ENCODE measurements at regions not wholly inside any gene's neighbourhood (a gene's known extent, or its start where the extent isn't known, plus 50 kb on each side); places are given as distances from the start of the nearest gene placed in this dataset.

GRCh38 chr11:22471385-22471784 is 133.2 kb downstream of the SLC17A6 start:
- TF ChIP-seq CTCF (IDR thresholded peaks at IDR 0.05; ENCODE audit: control extremely low read depth in 1 of 3, insufficient read depth in 1 of 3, low read depth in 1 of 3, low read length in 3 of 3) (no peak), USF2 (IDR thresholded peaks at IDR 0.05; ENCODE audit: low read length) (no peak), YY1 (IDR thresholded peaks at IDR 0.05; ENCODE audit: low read depth, low read length) (no peak), JUN (IDR thresholded peaks at IDR 0.05; ENCODE audit: low read depth, low read length) (no peak), POLR2A (IDR thresholded peaks at IDR 0.05; ENCODE audit: control extremely low read depth in 1 of 2, low read depth in 2 of 2, low read length in 2 of 2) (no peak), SIX5 (IDR thresholded peaks at IDR 0.05; ENCODE audit: low read depth, low read length) (no peak), BRCA1 (IDR thresholded peaks at IDR 0.05; ENCODE audit: low read depth, low read length) (no peak)

All from H1 (cell line).